ENCODE measurements at regions not wholly inside any gene's neighbourhood (a gene's known extent, or its start where the extent isn't known, plus 50 kb on each side); places are given as distances from the start of the nearest gene placed in this dataset.
"Not testable (repeated sequence)": the region's sequence is repeated elsewhere in the genome, so short reads cannot be mapped to it uniquely, and the experiment has no call there.

DNA sequence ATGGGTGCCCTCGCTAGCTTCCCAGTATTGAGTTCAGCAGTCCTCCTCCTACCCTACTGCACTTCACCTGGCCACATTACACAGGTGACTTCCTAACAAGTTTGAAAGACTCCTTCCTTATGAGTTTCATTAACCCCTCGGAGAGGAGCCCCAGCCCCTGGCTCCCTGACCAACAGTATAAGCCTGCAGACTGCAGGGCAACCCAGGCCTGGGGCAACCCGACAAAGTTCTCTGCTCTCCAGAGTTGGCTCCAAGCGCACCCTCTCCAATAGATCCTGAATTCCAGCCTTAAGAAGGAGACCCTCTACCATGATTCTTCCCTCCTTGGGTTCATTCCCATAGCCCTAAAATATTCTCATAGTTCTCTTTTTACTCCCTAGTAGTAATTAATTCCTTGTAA, 1162.8 kb upstream of the TMEFF2 start:
- H4K12ac ChIP-seq (ENCODE audit: low read depth, low read length): no peak overlapping the region
- no peaks in the 10 kb centered on the region for H3K36me3 ChIP-seq (ENCODE audit: control insufficient read depth in 1 of 2, insufficient read depth in 2 of 2, low read length in 2 of 2)
- H3K23ac ChIP-seq (ENCODE audit: low read length): no peak overlapping the region
- no peak overlapping the region for H2AFZ ChIP-seq (ENCODE audit: insufficient read depth, low read length, poor library complexity)
- H2AK5ac ChIP-seq (ENCODE audit: low read length): no peak overlapping the region
- H3K18ac ChIP-seq (ENCODE audit: low read length): no peak overlapping the region
- H3K4me1 ChIP-seq (ENCODE audit: control insufficient read depth in 1 of 2, insufficient read depth in 2 of 2, low read length in 2 of 2): no peaks in the 10 kb centered on the region
- no peaks in the 10 kb centered on the region for H3K79me1 ChIP-seq (ENCODE audit: low read length)
- no peak overlapping the region for H4K91ac ChIP-seq (ENCODE audit: low read depth, low read length)
- H3K4me2 ChIP-seq (ENCODE audit: low read length): no peak overlapping the region
- no peak overlapping the region for H3K14ac ChIP-seq (ENCODE audit: low read length)
- no peaks in the 10 kb centered on the region for H3K27me3 ChIP-seq (ENCODE audit: insufficient read depth, low read length)
- H2BK120ac ChIP-seq (ENCODE audit: insufficient read depth, low read length, poor library complexity): no peak overlapping the region
- no peak overlapping the region for H2BK12ac ChIP-seq (ENCODE audit: low read length)
- no peak for DNase-seq
- H2BK5ac ChIP-seq (ENCODE audit: low read depth, low read length, poor library complexity): no peak overlapping the region
- WGBS (ENCODE audit: extremely low coverage, insufficient coverage, insufficient read length): no CpG with 5 or more reads among the region's 4 CpGs
- no peak overlapping the region for H3K9ac ChIP-seq (ENCODE audit: low read length)
- no peak overlapping the region for H3K4ac ChIP-seq (ENCODE audit: low read depth, low read length)
- no peak overlapping the region for H3K27ac ChIP-seq (ENCODE audit: low read depth, low read length)
- no peaks in the 10 kb centered on the region for H3K79me2 ChIP-seq (ENCODE audit: control insufficient read depth, insufficient read depth, low read length, poor library complexity)
- no peaks in the 10 kb centered on the region for H3K9me3 ChIP-seq (ENCODE audit: insufficient read depth, low read depth, low read length)
- no peak overlapping the region for H3K4me3 ChIP-seq (ENCODE audit: low read depth, low read length)
- no peak overlapping the region for H4K8ac ChIP-seq (ENCODE audit: low read depth, low read length)

- not testable (repeated sequence) for DNase-seq; H3K23ac ChIP-seq (ENCODE audit: low read length); H3K79me2 ChIP-seq (ENCODE audit: control insufficient read depth, insufficient read depth, low read length, poor library complexity); H3K4ac ChIP-seq (ENCODE audit: low read depth, low read length); H2BK120ac ChIP-seq (ENCODE audit: insufficient read depth, low read length, poor library complexity); H4K8ac ChIP-seq (ENCODE audit: low read depth, low read length); H2AFZ ChIP-seq (ENCODE audit: insufficient read depth, low read length, poor library complexity); H3K4me1 ChIP-seq (ENCODE audit: control insufficient read depth in 1 of 2, insufficient read depth in 2 of 2, low read length in 2 of 2); H3K9ac ChIP-seq (ENCODE audit: low read length); H2BK12ac ChIP-seq (ENCODE audit: low read length); H3K4me3 ChIP-seq (ENCODE audit: low read depth, low read length); H4K12ac ChIP-seq (ENCODE audit: low read depth, low read length); H2BK5ac ChIP-seq (ENCODE audit: low read depth, low read length, poor library complexity); H3K27ac ChIP-seq (ENCODE audit: low read depth, low read length); H3K9me3 ChIP-seq (ENCODE audit: insufficient read depth, low read depth, low read length); H4K91ac ChIP-seq (ENCODE audit: low read depth, low read length); H3K4me2 ChIP-seq (ENCODE audit: low read length); H3K14ac ChIP-seq (ENCODE audit: low read length); H3K36me3 ChIP-seq (ENCODE audit: control insufficient read depth in 1 of 2, insufficient read depth in 2 of 2, low read length in 2 of 2); H3K79me1 ChIP-seq (ENCODE audit: low read length); H2AK5ac ChIP-seq (ENCODE audit: low read length); H3K27me3 ChIP-seq (ENCODE audit: insufficient read depth, low read length); H3K18ac ChIP-seq (ENCODE audit: low read length)
- WGBS (ENCODE audit: extremely low coverage, insufficient coverage, insufficient read length): no CpG with 5 or more reads among the region's 13 CpGs
These were observed 1158.0 kb upstream of the TMEFF2 start for GRCh38 chr2:193352665-193353242.

- H3K23ac ChIP-seq (ENCODE audit: low read length): no peak overlapping the region
- H2BK12ac ChIP-seq (ENCODE audit: low read length): no peak overlapping the region
- H3K27ac ChIP-seq (ENCODE audit: low read depth, low read length): no peak overlapping the region
- H4K91ac ChIP-seq (ENCODE audit: low read depth, low read length): no peak overlapping the region
- WGBS (ENCODE audit: extremely low coverage, insufficient coverage, insufficient read length): no CpG with 5 or more reads among the region's 2 CpGs
- no peak overlapping the region for H3K18ac ChIP-seq (ENCODE audit: low read length)
- no peaks in the 10 kb centered on the region for H3K27me3 ChIP-seq (ENCODE audit: insufficient read depth, low read length)
- no peak overlapping the region for H2AFZ ChIP-seq (ENCODE audit: insufficient read depth, low read length, poor library complexity)
- H3K9ac ChIP-seq (ENCODE audit: low read length): no peak overlapping the region
- H3K36me3 ChIP-seq (ENCODE audit: control insufficient read depth in 1 of 2, insufficient read depth in 2 of 2, low read length in 2 of 2): no peaks in the 10 kb centered on the region
- no peak overlapping the region for H2AK5ac ChIP-seq (ENCODE audit: low read length)
- H3K4me1 ChIP-seq (ENCODE audit: control insufficient read depth in 1 of 2, insufficient read depth in 2 of 2, low read length in 2 of 2): peaks cover 0 to 4% of the 10 kb centered on the region in 2 experiments
- no peak overlapping the region for H2BK5ac ChIP-seq (ENCODE audit: low read depth, low read length, poor library complexity)
- no peak overlapping the region for H4K8ac ChIP-seq (ENCODE audit: low read depth, low read length)
- no peak overlapping the region for H3K4me3 ChIP-seq (ENCODE audit: low read depth, low read length)
- H3K4me2 ChIP-seq (ENCODE audit: low read length): no peak overlapping the region
- no peaks in the 10 kb centered on the region for H3K79me1 ChIP-seq (ENCODE audit: low read length)
- H3K9me3 ChIP-seq (ENCODE audit: insufficient read depth, low read depth, low read length): no peaks in the 10 kb centered on the region
- no peak overlapping the region for H2BK120ac ChIP-seq (ENCODE audit: insufficient read depth, low read length, poor library complexity)
- DNase-seq: no peak
- H3K79me2 ChIP-seq (ENCODE audit: control insufficient read depth, insufficient read depth, low read length, poor library complexity): no peaks in the 10 kb centered on the region
- H3K14ac ChIP-seq (ENCODE audit: low read length): no peak overlapping the region
- no peak overlapping the region for H3K4ac ChIP-seq (ENCODE audit: low read depth, low read length)
- H4K12ac ChIP-seq (ENCODE audit: low read depth, low read length): no peak overlapping the region
These were observed 1155.8 kb upstream of the TMEFF2 start for GRCh38 chr2:193350509-193350908.

GRCh38 chr2:193349642-193350041, 1154.9 kb upstream of the TMEFF2 start:
- no CpG with 5 or more reads among the region's 1 CpG for WGBS (ENCODE audit: extremely low coverage, insufficient coverage, insufficient read length)

More at GRCh38 chr2:193349642-193350041, 1154.9 kb upstream of the TMEFF2 start:
- Histone ChIP-seq H3K9me3 (ENCODE audit: insufficient read depth, low read depth, low read length) (no peaks in the 10 kb centered on the region), H2AFZ (ENCODE audit: insufficient read depth, low read length, poor library complexity) (no peak overlapping the region), H3K14ac (ENCODE audit: low read length) (no peak overlapping the region), H3K4me2 (ENCODE audit: low read length) (no peak overlapping the region), H2AK5ac (ENCODE audit: low read length) (no peak overlapping the region), H3K9ac (ENCODE audit: low read length) (no peak overlapping the region), H3K23ac (ENCODE audit: low read length) (no peak overlapping the region), H2BK5ac (ENCODE audit: low read depth, low read length, poor library complexity) (no peak overlapping the region), H3K79me2 (ENCODE audit: control insufficient read depth, insufficient read depth, low read length, poor library complexity) (no peaks in the 10 kb centered on the region), H3K4me3 (ENCODE audit: low read depth, low read length) (no peak overlapping the region), H4K91ac (ENCODE audit: low read depth, low read length) (no peak overlapping the region), H3K79me1 (ENCODE audit: low read length) (no peaks in the 10 kb centered on the region), H4K12ac (ENCODE audit: low read depth, low read length) (no peak overlapping the region), H2BK12ac (ENCODE audit: low read length) (no peak overlapping the region), H3K4ac (ENCODE audit: low read depth, low read length) (no peak overlapping the region), H3K27me3 (ENCODE audit: insufficient read depth, low read length) (no peaks in the 10 kb centered on the region), H2BK120ac (ENCODE audit: insufficient read depth, low read length, poor library complexity) (no peak overlapping the region), H3K4me1 (ENCODE audit: control insufficient read depth in 1 of 2, insufficient read depth in 2 of 2, low read length in 2 of 2) (peaks cover 0 to 4% of the 10 kb centered on the region in 2 experiments), H3K36me3 (ENCODE audit: control insufficient read depth in 1 of 2, insufficient read depth in 2 of 2, low read length in 2 of 2) (no peaks in the 10 kb centered on the region), H3K18ac (ENCODE audit: low read length) (no peak overlapping the region), H4K8ac (ENCODE audit: low read depth, low read length) (no peak overlapping the region), H3K27ac (ENCODE audit: low read depth, low read length) (no peak overlapping the region)
- DNase-seq: no peak

All from trophoblast cell (in vitro differentiated cells and primary cell).